H1 (cell line): ENCODE measurements at regions not wholly inside any gene's neighbourhood (a gene's known extent, or its start where the extent isn't known, plus 50 kb on each side); places are given as distances from the start of the nearest gene placed in this dataset.
A peak's percentile ranks its signal among the peaks of the same experiment; 100 is the strongest.

Experiments used
- CTCF ChIA-PET: fragments of 300-600 bp; sonication (Branson Sonifier 250); formaldehyde crosslinking; loops from one replicate; lab custom pipeline; 2021; ENCODE audit not compliant: partially characterized antibody; lab: Charles Lee
- POLR2A ChIA-PET: fragments of 300-600 bp; sonication (Branson Sonifier 250); formaldehyde crosslinking; loops from one replicate; lab custom pipeline; 2021; ENCODE audit warnings: inconsistent platforms; ENCODE audit not compliant: partially characterized antibody; lab: Charles Lee
- DNase-seq, 2 experiments: peaks; one replicate each; pipeline versions ENCODE4 v3.0.0 to v3.0.0-alpha.2; 2010 to 2022; ENCODE audit warnings: low spot score in 2 of 2, low read depth in 1 of 2, mixed read lengths in 1 of 2
- FAIRE-seq: peaks from 2 replicates; lab custom pipeline; 2011; peaks lifted over from hg19 to GRCh38; lab: Jason Lieb, UNC
- H2AFZ ChIP-seq: 2 replicates; pipeline ENCODE4 v1.8.1; 2012; ENCODE audit warnings: low read length, inconsistent platforms
- H2AK5ac ChIP-seq: 2 replicates; pipeline ENCODE4 v1.6.1; 2013; ENCODE audit warnings: low read depth, low read length
- H2BK120ac ChIP-seq: replicated peaks from 2 replicates; pipeline ENCODE3; 2013; ENCODE audit warnings: low read depth, low read length, inconsistent platforms
- H2BK12ac ChIP-seq: 2 replicates; pipeline ENCODE4 v1.6.1; 2013; ENCODE audit warnings: low read depth, low read length
- H2BK15ac ChIP-seq: 2 replicates; pipeline ENCODE4 v1.6.1; 2013; ENCODE audit warnings: low read length
- H2BK20ac ChIP-seq: 2 replicates; pipeline ENCODE4 v1.6.1; 2013; ENCODE audit warnings: low read length
- H2BK5ac ChIP-seq: 2 replicates; pipeline ENCODE4 v1.6.1; 2013; ENCODE audit warnings: low read depth, low read length
- H3K14ac ChIP-seq: 2 replicates; pipeline ENCODE4 v1.6.1; 2013; ENCODE audit warnings: inconsistent platforms; ENCODE audit not compliant: insufficient read length
- H3K18ac ChIP-seq: 2 replicates; pipeline ENCODE4 v1.6.1; 2013; ENCODE audit warnings: low read length; ENCODE audit errors: extremely low read depth
- H3K23ac ChIP-seq: 2 replicates; pipeline ENCODE4 v1.6.1; 2013; ENCODE audit warnings: inconsistent platforms; ENCODE audit not compliant: insufficient read length
- H3K23me2 ChIP-seq: 2 replicates; pipeline ENCODE4 v1.6.1; 2013; ENCODE audit warnings: low read depth, low read length
- H3K27ac ChIP-seq: 2 replicates; pipeline ENCODE4 v1.6.1; 2011; ENCODE audit warnings: low read depth, low read length, inconsistent platforms
- H3K27me3 ChIP-seq, 4 experiments: replicated peaks in 1 of 4; 1 replicate in 1 of 4; 2 replicates in 3 of 4; pipeline versions ENCODE4 v1.6.1 to v1.8.1; 2011 to 2013; ENCODE audit warnings: low read length in 3 of 4, mild to moderate bottlenecking in 3 of 4, inconsistent platforms in 2 of 4, mixed read lengths in 2 of 4, moderate library complexity in 1 of 4; ENCODE audit not compliant: control insufficient read depth in 3 of 4, insufficient read depth in 3 of 4; ENCODE audit errors: extremely low read depth in 1 of 4
- H3K36me3 ChIP-seq, 4 experiments: 2 replicates each; pipeline versions ENCODE4 v1.6.1 to v1.8.1; 2011 to 2013; ENCODE audit warnings: mild to moderate bottlenecking in 4 of 4, low read length in 3 of 4, moderate library complexity in 2 of 4, control low read depth in 1 of 4, inconsistent platforms in 1 of 4; ENCODE audit not compliant: insufficient read depth in 4 of 4, control insufficient read depth in 2 of 4
- H3K4ac ChIP-seq: replicated peaks from 2 replicates; pipeline ENCODE3; 2013; ENCODE audit warnings: low read length, low read depth, mixed read lengths, inconsistent platforms; ENCODE audit not compliant: insufficient read length
- H3K4me1 ChIP-seq, 4 experiments: replicated peaks in 1 of 4; 1 replicate in 1 of 4; 2 replicates in 3 of 4; pipeline versions ENCODE4 v1.6.1 to v1.8.1; 2011 to 2013; ENCODE audit warnings: low read length in 3 of 4, inconsistent platforms in 2 of 4, mixed read lengths in 1 of 4; ENCODE audit not compliant: insufficient read depth in 4 of 4, control insufficient read depth in 3 of 4
- H3K4me2 ChIP-seq, 2 experiments: 2 replicates each; pipeline versions ENCODE4 v1.6.1 to v1.8.1; 2011 to 2013; ENCODE audit warnings: low read depth in 2 of 2, low read length in 2 of 2, control low read depth in 1 of 2, inconsistent platforms in 1 of 2, mild to moderate bottlenecking in 1 of 2; ENCODE audit not compliant: insufficient read depth in 1 of 2
- H3K4me3 ChIP-seq, 4 experiments: fragments of 200-600, 300-600 bp in 1 of 4; sonication (generic), shearing (Covaris generic), sonication (Bioruptor Twin) in 1 of 4; 2 replicates each; pipeline versions ENCODE4 v1.5.1 to v1.8.1; 2011 to 2016; ENCODE audit warnings: low read length in 4 of 4, low read depth in 3 of 4, control low read depth in 2 of 4, inconsistent platforms in 2 of 4, mild to moderate bottlenecking in 2 of 4, mixed read lengths in 1 of 4, moderate library complexity in 1 of 4; ENCODE audit not compliant: insufficient read depth in 2 of 4; ENCODE audit errors: extremely low read depth in 1 of 4
- H3K56ac ChIP-seq: replicated peaks from 2 replicates; pipeline ENCODE3; 2013; ENCODE audit warnings: low read depth, mild to moderate bottlenecking, mixed read lengths, low read length, inconsistent platforms; ENCODE audit not compliant: insufficient read length
- H3K79me1 ChIP-seq: 2 replicates; pipeline ENCODE4 v1.6.1; 2013; ENCODE audit warnings: low read depth, low read length, control low read depth
- H3K79me2 ChIP-seq, 2 experiments: 2 replicates each; pipeline versions ENCODE4 v1.6.1 to v1.8.1; 2012 to 2013; ENCODE audit warnings: low read length in 2 of 2, mild to moderate bottlenecking in 2 of 2, inconsistent platforms in 1 of 2; ENCODE audit not compliant: insufficient read depth in 2 of 2, control insufficient read depth in 1 of 2
- H3K9ac ChIP-seq, 4 experiments: replicated peaks in 1 of 4; 1 replicate in 1 of 4; 2 replicates in 3 of 4; pipeline versions ENCODE4 v1.6.1 to v1.8.1; 2011 to 2013; ENCODE audit warnings: low read depth in 3 of 4, low read length in 3 of 4, control low read depth in 2 of 4, mild to moderate bottlenecking in 2 of 4, moderate library complexity in 2 of 4, inconsistent platforms in 1 of 4; ENCODE audit errors: extremely low read depth in 1 of 4
- H3K9me3 ChIP-seq, 2 experiments: 2 replicates each; pipeline versions ENCODE4 v1.6.1 to v1.8.1; 2012 to 2013; ENCODE audit warnings: mild to moderate bottlenecking in 2 of 2, moderate library complexity in 2 of 2, control low read depth in 1 of 2, inconsistent platforms in 1 of 2, low read depth in 1 of 2, low read length in 1 of 2, mixed read lengths in 1 of 2; ENCODE audit not compliant: insufficient read depth in 2 of 2
- H4K20me1 ChIP-seq, 2 experiments: replicated peaks in 1 of 2; 2 replicates each; pipeline versions ENCODE3 to v1.8.1; 2011 to 2013; ENCODE audit warnings: inconsistent platforms in 2 of 2, low read length in 2 of 2, mild to moderate bottlenecking in 1 of 2; ENCODE audit not compliant: insufficient read depth in 2 of 2, control insufficient read depth in 1 of 2
- H4K5ac ChIP-seq: 2 replicates; pipeline ENCODE4 v1.6.1; 2013; ENCODE audit warnings: low read length, low read depth, mixed read lengths, inconsistent platforms; ENCODE audit not compliant: insufficient read length
- H4K8ac ChIP-seq: 2 replicates; pipeline ENCODE4 v1.8.0; 2013; ENCODE audit warnings: mild to moderate bottlenecking, moderate library complexity, low read length, inconsistent platforms; ENCODE audit not compliant: insufficient read depth; ENCODE audit errors: extremely low read depth
- H4K91ac ChIP-seq: replicated peaks from 2 replicates; pipeline ENCODE3; 2013; ENCODE audit warnings: low read length, mixed read lengths, inconsistent platforms; ENCODE audit not compliant: insufficient read length
- ATF2 ChIP-seq: IDR thresholded peaks from 2 replicates; pipeline ENCODE4 v1.6.1; 2012; ENCODE audit warnings: low read length, inconsistent platforms
- CBX5 ChIP-seq: fragments of 300-800, 300-1000 bp; sonication (generic); IDR thresholded peaks from 2 replicates; pipeline ENCODE4 v1.7.1; 2016; ENCODE audit warnings: antibody characterized with exemption, low read length, low read depth
- CTBP2 ChIP-seq: IDR thresholded peaks from 2 replicates; pipeline ENCODE4 v1.7.0; 2011; ENCODE audit warnings: borderline replicate concordance, mild to moderate bottlenecking, moderate library complexity, mixed read lengths, low read length; ENCODE audit not compliant: insufficient read depth, insufficient read length
- E2F6 ChIP-seq: IDR thresholded peaks from 2 replicates; pipeline ENCODE4 v1.6.1; 2012; ENCODE audit warnings: inconsistent platforms
- PHF8 ChIP-seq: fragments of 200-600 bp; sonication (generic); conservative IDR thresholded peaks from 2 replicates; pipeline ENCODE4 v1.7.1; 2012; ENCODE audit warnings: low read depth, mild to moderate bottlenecking, inconsistent platforms, low read length, moderate library complexity
- POLR2A ChIP-seq, 2 experiments: IDR thresholded peaks; 1 replicate in 1 of 2; 2 replicates in 1 of 2; pipeline ENCODE4 v1.6.1; 2011; ENCODE audit warnings: low read depth in 2 of 2, low read length in 2 of 2, mild to moderate bottlenecking in 2 of 2; ENCODE audit errors: control extremely low read depth in 1 of 2
- RFX5 ChIP-seq: IDR thresholded peaks from 2 replicates; pipeline ENCODE4 v1.6.1; 2011; ENCODE audit warnings: low read depth, low read length, improper control_type of control experiment, borderline replicate concordance
- SP4 ChIP-seq: IDR thresholded peaks from 2 replicates; pipeline ENCODE4 v1.6.1; 2012; ENCODE audit warnings: low read length, inconsistent platforms
- SUZ12 ChIP-seq: fragments of 200-600 bp; sonication (generic); IDR thresholded peaks from 2 replicates; pipeline ENCODE4 v1.6.1; 2012; ENCODE audit warnings: mild to moderate bottlenecking, inconsistent platforms, low read length, moderate library complexity, mixed read lengths
- TAF7 ChIP-seq: optimal IDR thresholded peaks from 2 replicates; pipeline ENCODE3; 2011; ENCODE audit warnings: low read depth, mild to moderate bottlenecking, inconsistent platforms, low read length, moderate library complexity, borderline replicate concordance
- TCF12 ChIP-seq: IDR thresholded peaks from 2 replicates; pipeline ENCODE4 v1.6.1; 2011; ENCODE audit warnings: low read depth, mild to moderate bottlenecking, low read length
- TEAD4 ChIP-seq: IDR thresholded peaks from 2 replicates; pipeline ENCODE4 v1.6.1; 2012; ENCODE audit warnings: low read depth, low read length, inconsistent platforms, mixed read lengths
- WGBS, 2 experiments: shearing (Covaris generic) in 1 of 2; methylation state at CpG; one replicate each; pipeline versions ENCODE4 v1.1.6 to v1.1.7; 2013 to 2015; ENCODE audit warnings: low lambda C conversion rate in 2 of 2, mixed read lengths in 2 of 2, inconsistent platforms in 1 of 2, low coverage in 1 of 2, missing lambda C conversion rate in 1 of 2; ENCODE audit not compliant: insufficient replicate concordance in 2 of 2, insufficient coverage in 1 of 2, insufficient read length in 1 of 2; ENCODE audit errors: extremely low coverage in 1 of 2, missing lambda C conversion rate in 1 of 2; 5-methylcytosine and 5-hydroxymethylcytosine counted together

DNA sequence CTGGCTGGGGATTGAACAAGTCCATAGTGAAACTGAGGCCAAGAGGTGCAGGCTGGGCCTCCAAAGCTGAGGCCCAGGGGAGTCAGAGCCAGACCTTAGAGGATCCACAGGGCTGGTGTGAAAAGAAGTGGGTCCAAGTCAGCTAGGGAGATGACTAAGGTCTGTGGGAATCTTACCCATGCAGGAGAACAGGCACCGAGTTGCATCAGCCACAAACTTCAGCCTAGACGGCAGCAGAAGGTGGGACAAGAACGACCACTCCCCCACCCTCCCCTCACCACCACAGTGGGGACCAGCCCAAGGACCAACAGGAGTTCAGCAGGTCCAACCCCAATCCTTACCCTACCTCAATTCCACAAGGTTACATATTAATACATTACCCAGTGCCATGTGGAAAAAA lies 282.3 kb downstream of the TTLL7 start:
- Histone ChIP-seq H3K4me3 (no peak overlapping the region), H3K56ac (no peak overlapping the region), H3K27ac (no peak overlapping the region), H2BK12ac (no peak overlapping the region; the same call in 1 of the 2 replicates), H2BK5ac (no peak overlapping the region), H3K79me1 (no peaks in the 10 kb centered on the region), H3K4me2 (no peak overlapping the region), H2AK5ac (no peak overlapping the region), H2AFZ (no peak overlapping the region), H4K20me1 (no peaks in the 10 kb centered on the region), H4K5ac (no peak overlapping the region), H2BK120ac (no peak overlapping the region), H3K14ac (no peak overlapping the region), H3K18ac (no peak overlapping the region), H2BK20ac (no peak overlapping the region), H3K4ac (no peak overlapping the region), H3K36me3 (no peaks in the 10 kb centered on the region), H3K23me2 (no peaks in the 10 kb centered on the region; the same call in 1 of the 2 replicates), H4K91ac (no peak overlapping the region), H2BK15ac (no peak overlapping the region), H4K8ac (0 out of 2 replicates have a peak overlapping the region, but pooled peaks have one; percentile 21), H3K9ac (no peak overlapping the region), H3K79me2 (no peaks in the 10 kb centered on the region), H3K9me3 (no peaks in the 10 kb centered on the region), H3K23ac (no peak overlapping the region), H3K4me1 (0 out of 7 replicates have a peak, but pooled peaks cover 0 to 3% (median 0%) of the 10 kb centered on the region in 4 experiments), H3K27me3 (no peaks in the 10 kb centered on the region)
- no peak for FAIRE-seq
- POLR2A ChIA-PET: interaction anchor here (0.6 to 1.2 kb wide), 2 partner anchors 22 to 23 kb away, joined by 4 read pairs; no protein-coding TSS in a partner anchor
- no peak for DNase-seq
- CTCF ChIA-PET: interaction anchor here (0.6 to 1.8 kb wide), 5 partner anchors 12 to 208 kb away, joined by 3 to 10 read pairs (median 3); no protein-coding TSS in a partner anchor
- WGBS, 2 experiments: 78% methylated on average over 3 of the region's 3 CpGs; no CpG with 5 or more reads in 1 of the 2 experiments
- TF ChIP-seq E2F6 (no peak), TEAD4 (no peak), PHF8 (no peak), SUZ12 (no peak), POLR2A (IDR thresholded peaks at IDR 0.05; ENCODE audit: control extremely low read depth in 1 of 2, low read depth in 2 of 2, low read length in 2 of 2) (no peak), TAF7 (no peak), TCF12 (no peak), ATF2 (no peak), CTBP2 (no peak), RFX5 (no peak), SP4 (no peak), CBX5 (no peak)
